Coronary artery (tissue), 2 donors: ENCODE measurements at regions not wholly inside any gene's neighbourhood (a gene's known extent, or its start where the extent isn't known, plus 50 kb on each side); places are given as distances from the start of the nearest gene placed in this dataset.

Experiments
- DNase-seq: peaks from one replicate; pipeline ENCODE4 v3.0.0-alpha.2; 2017; ENCODE audit warnings: low spot score
- H3K27ac ChIP-seq, 2 donors: fragments of 200-600 bp; sonication (generic); one replicate each; pipeline ENCODE4 v1.5.1; 2016 to 2019
- H3K4me3 ChIP-seq: fragments of 200-600 bp; sonication (generic); 2 replicates; pipeline ENCODE4 v1.5.1; 2016; ENCODE audit warnings: mild to moderate bottlenecking, moderate library complexity
- TF ChIP-seq, protein P1 (sequence below): fragments of 200-600 bp; sonication (generic); IDR thresholded peaks from one replicate; pipeline ENCODE4 v1.5.1; 2019; ENCODE audit warnings: antibody characterized with exemption

DNA sequence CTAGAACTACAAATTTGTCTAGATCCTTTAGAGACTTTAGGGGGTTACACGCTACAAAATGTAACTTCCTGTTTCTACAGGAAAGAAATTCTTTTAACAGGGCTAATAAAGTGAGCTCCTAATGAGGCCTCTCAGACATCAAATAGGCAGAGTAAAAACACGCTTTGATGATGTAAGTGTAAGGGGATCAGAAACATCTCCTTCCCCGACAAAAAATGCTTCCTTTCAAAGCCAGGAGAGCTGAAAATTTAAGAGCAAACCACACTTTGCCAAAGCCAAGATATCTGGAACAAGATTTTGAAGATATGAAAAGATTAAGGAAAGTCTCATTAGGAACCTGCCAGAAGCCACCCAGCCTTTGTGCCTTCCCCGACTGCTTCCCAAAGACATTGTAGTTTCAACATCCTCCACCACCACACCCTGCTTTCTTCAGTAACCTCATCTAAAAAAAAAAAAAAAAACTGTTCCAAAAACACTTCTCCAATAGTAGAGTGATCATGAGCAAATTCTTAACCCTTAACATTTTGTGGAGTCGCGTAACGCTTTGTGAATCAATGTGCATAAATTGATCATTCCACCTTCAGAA is 505.0 kb upstream of the THBS1 start:
- TF ChIP-seq, protein P1, sequence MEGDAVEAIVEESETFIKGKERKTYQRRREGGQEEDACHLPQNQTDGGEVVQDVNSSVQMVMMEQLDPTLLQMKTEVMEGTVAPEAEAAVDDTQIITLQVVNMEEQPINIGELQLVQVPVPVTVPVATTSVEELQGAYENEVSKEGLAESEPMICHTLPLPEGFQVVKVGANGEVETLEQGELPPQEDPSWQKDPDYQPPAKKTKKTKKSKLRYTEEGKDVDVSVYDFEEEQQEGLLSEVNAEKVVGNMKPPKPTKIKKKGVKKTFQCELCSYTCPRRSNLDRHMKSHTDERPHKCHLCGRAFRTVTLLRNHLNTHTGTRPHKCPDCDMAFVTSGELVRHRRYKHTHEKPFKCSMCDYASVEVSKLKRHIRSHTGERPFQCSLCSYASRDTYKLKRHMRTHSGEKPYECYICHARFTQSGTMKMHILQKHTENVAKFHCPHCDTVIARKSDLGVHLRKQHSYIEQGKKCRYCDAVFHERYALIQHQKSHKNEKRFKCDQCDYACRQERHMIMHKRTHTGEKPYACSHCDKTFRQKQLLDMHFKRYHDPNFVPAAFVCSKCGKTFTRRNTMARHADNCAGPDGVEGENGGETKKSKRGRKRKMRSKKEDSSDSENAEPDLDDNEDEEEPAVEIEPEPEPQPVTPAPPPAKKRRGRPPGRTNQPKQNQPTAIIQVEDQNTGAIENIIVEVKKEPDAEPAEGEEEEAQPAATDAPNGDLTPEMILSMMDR, result no peak

DNA sequence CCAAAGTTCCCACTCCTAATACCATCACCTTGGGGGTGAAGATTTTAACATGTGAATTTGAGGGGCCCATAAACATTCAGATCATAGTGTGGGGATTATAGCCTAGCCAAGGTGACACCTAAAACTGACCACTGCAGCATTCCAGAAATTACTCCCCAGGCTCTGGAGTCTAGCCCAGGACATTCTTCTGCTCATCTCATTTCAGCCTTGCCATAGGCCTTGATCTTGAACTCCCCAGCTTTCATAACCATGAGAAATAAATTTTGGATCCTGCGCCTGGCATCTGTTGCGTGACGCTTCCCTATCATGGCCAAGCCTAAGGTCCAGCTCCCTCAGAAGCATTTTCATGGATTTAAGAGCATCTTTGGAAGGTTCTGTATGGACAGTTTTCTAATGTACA is 502.9 kb upstream of the THBS1 start:
- no peak for DNase-seq
- TF ChIP-seq, protein P1, result no peak

More for the DNA sequence above, 505.0 kb upstream of the THBS1 start:
- no peak overlapping the region for H3K4me3 ChIP-seq
- no peak overlapping the region for H3K27ac ChIP-seq
- no peak for DNase-seq

DNA sequence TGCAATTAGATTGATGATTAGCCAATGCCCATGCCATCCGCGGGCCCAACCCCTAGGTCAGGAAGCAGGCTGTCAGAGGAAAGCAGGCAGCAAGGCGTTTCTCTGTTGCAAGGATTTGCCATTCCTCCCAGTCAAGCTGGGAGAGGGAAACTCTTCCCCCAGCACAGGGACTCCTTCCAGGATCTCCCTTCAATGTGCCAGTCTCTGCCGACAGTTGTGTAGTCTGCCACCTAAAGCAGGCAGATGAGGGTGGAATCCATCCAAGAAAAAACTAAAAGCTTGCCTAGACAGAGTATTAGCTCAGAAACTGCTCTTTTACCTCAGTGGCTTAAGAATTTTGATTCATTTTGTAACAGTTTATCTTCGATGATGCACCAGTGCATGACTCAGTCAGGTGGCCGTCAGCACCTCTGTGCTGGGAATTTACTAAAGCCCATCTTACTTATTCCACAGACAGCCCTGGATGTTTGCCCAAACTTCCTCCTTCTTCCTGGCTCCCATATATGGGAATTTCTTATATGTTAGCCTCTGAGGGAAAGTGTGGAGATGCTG is 501.5 kb upstream of the THBS1 start:
- DNase-seq, result no peak
- H3K4me3 ChIP-seq, result no peak overlapping the region
- TF ChIP-seq, protein P1, result no peak
- no peak overlapping the region for H3K27ac ChIP-seq

More for the DNA sequence above, 502.9 kb upstream of the THBS1 start:
- no peak overlapping the region for H3K27ac ChIP-seq
- no peak overlapping the region for H3K4me3 ChIP-seq

DNA sequence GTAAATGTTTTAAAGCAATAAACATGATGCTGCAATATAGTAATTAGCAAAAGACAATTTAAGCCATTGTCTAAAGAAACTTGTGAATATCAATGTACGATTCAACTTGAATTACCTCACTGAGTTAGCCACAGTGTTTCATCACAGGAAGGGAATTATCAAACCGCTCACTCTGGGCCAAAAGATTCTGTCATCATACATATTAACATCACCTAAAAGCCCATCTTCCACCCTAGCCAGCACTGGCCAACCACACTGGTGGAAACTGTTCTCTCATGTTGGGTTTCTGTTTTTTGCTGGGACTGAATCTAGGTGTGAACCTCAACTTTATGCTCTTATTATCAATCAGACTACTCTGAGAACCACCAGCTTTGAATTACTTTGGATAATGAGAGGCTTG is 497.7 kb upstream of the THBS1 start:
- TF ChIP-seq, protein P1, result no peak
- Histone ChIP-seq H3K27ac (no peak overlapping the region), H3K4me3 (no peak overlapping the region)
- DNase-seq, result no peak

DNA sequence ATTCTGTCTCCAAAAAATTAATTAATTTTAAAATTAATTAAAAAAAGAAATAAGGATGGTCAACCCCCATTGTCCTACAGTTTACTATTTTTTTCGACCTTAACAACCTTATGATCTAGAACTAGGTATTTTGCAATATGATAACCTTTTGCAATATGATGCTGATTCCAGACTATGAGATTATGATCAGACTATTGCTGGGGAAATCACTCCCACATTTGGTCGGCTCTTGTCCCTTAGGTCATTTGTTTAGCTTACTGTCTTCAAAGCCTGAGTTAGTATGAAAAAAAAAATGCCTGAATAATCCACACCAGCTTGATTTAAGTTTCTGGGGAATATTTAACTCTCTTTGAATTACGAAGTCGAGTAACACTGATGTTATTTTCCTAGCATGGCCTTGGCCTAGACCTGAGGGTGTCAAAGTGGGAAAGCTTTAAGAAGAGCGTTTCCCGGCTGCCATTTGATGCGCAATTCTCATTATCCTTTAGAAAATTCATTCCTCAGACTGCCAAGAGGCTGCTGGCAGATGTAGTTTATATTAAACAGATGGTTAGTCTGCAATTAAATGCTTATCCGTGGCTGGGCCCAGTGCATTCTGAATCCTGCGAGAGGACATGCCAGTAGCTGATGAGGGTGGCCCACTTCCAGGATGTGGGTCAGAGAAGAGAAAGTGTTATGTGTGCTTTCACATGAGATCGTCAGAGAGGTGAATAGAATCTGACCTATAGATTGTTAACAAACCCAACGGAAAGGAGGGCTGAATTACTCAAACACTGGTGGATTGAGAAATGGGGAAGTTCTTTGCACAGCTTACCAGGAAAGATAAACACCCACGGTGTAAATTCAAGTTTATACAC is 496.0 kb upstream of the THBS1 start:
- Histone ChIP-seq H3K27ac (no peak overlapping the region), H3K4me3 (no peak overlapping the region)
- DNase-seq, result no peak
- TF ChIP-seq, protein P1, result no peak

DNA sequence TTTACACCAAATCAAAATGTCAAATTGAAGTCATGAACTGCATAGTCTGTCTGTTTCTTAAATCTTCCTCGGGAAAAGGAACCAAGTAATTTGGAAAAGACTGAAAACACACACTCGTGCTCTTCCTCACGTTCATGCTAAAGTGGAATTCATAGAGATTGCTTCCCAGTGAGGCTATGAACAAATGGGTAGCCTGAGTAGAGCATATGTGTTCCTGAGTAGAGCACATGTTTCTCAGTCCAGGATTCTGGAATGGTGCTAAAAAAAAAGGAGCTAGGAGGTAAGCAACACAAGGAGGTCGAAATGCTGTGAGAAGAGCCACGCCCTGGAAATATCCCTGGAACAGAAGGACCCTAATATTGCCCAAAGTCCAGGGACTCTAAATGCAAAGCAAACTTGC is 494.2 kb upstream of the THBS1 start:
- Histone ChIP-seq H3K27ac (no peak overlapping the region), H3K4me3 (no peak overlapping the region)
- DNase-seq, result no peak
- TF ChIP-seq, protein P1, result no peak
